ENCODE measurements at regions not wholly inside any gene's neighbourhood (a gene's known extent, or its start where the extent isn't known, plus 50 kb on each side); places are given as distances from the start of the nearest gene placed in this dataset.

DNA sequence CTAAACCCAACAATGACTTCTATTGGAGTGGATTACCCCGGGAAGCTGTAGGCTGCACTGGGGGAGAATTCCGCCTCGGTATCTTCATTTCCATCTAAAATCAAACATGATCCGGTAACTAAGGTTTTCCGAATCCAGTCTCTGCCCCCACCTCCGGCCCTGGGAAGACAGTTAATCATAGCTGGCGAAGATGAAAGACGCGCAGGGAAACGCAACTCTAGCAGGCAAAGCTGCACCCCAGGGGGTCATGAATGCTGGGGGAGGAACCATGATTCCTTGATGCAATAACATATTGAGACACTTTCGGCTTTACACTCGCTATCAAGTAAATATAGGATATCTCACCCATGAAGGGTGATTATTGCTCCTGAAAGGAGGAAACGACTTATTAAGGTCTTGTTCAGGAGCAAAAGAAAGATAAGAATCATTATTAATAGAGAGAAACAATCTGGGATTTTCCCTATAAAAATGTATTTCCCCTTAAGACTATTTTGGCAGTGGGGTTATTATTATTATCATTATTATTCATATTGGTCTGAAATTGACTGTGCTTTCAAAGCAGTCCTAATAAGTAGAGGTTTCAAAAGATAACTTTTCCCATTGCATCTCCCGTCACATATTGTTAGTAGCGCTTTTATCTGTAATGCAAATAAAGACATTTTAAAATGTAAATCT, 614.9 kb downstream of the VRK1 start:
- TF ChIP-seq, protein P1, sequence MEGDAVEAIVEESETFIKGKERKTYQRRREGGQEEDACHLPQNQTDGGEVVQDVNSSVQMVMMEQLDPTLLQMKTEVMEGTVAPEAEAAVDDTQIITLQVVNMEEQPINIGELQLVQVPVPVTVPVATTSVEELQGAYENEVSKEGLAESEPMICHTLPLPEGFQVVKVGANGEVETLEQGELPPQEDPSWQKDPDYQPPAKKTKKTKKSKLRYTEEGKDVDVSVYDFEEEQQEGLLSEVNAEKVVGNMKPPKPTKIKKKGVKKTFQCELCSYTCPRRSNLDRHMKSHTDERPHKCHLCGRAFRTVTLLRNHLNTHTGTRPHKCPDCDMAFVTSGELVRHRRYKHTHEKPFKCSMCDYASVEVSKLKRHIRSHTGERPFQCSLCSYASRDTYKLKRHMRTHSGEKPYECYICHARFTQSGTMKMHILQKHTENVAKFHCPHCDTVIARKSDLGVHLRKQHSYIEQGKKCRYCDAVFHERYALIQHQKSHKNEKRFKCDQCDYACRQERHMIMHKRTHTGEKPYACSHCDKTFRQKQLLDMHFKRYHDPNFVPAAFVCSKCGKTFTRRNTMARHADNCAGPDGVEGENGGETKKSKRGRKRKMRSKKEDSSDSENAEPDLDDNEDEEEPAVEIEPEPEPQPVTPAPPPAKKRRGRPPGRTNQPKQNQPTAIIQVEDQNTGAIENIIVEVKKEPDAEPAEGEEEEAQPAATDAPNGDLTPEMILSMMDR (CRISPR knock-in tag; IDR thresholded peaks at IDR 0.05): no peak
- TF ChIP-seq ASH2L (IDR thresholded peaks at IDR 0.05; ENCODE audit: insufficient read length, low read depth, low read length) (no peak), ZBTB43 (CRISPR knock-in tag; conservative IDR thresholded peaks at IDR 0.05) (no peak), MAFK (conservative IDR thresholded peaks at IDR 0.05 in 1 of 2, IDR thresholded peaks at IDR 0.05 in 1 of 2; ENCODE audit: low read length in 2 of 2) (no peak), PLSCR1 (CRISPR knock-in tag; IDR thresholded peaks at IDR 0.05; ENCODE audit: borderline replicate concordance) (no peak), EZH2 (conservative IDR thresholded peaks at IDR 0.05; ENCODE audit: low read depth, low read length) (no peak)

All from HepG2 (cell line).